DLD1 (cell line): ENCODE measurements at regions not wholly inside any gene's neighbourhood (a gene's known extent, or its start where the extent isn't known, plus 50 kb on each side); places are given as distances from the start of the nearest gene placed in this dataset.

Experiments used
- in situ Hi-C: cut with HindIII; loops from 2 replicates; pipeline ENCODE4 v1.10.0; 2017; ENCODE audit warnings: low sequenced_read_pairs

DNA sequence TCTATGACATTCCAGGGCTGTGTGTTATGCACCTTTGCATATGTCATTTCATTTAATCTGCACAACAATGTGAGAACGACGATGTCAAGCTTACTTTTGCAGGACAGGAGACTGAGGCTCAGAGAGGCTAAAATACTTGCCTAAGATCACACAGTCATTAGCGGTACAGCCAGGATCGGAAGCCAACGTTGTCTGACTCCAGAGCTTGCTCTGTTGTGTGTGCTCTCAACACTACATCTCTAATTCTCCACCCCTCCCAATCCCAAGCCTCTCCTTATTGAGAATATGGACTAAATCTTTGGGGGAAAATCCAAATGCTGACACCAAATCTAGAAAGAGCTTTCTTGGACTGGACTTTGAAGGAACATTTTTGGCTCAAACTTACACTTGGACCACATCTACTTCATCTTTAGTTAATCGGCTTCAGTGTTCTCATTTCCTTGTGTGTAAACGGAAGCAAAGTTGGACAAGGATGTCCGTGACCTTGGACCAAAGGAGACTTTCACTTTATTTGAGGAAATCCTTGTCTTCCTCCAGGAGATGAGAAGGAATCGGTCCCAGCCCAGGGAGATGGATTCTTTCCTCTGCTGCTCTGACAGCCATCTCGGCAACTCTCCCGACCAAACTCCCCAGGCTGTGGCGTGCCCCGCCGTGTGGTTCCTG is 242.4 kb downstream of the LPIN1 start:
- in situ Hi-C loops = no loop called here

DNA sequence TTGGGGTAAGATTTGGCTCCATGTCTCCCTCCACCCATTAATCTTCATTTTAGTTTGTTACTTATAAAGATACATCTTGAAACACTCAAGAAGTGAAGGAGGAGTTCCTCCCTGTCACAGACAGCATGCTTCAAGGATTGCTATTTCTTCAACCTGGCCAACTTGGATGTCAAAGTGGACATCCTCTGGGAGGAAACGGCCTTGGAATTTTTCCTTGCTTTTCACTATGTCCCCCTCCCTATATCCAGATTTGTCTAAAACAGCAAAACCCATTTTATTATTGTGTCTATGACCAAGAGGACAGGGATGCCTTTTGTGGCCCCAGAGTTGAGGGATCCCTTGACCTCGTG is 242.9 kb downstream of the LPIN1 start:
- in situ Hi-C loops = no loop called here

DNA sequence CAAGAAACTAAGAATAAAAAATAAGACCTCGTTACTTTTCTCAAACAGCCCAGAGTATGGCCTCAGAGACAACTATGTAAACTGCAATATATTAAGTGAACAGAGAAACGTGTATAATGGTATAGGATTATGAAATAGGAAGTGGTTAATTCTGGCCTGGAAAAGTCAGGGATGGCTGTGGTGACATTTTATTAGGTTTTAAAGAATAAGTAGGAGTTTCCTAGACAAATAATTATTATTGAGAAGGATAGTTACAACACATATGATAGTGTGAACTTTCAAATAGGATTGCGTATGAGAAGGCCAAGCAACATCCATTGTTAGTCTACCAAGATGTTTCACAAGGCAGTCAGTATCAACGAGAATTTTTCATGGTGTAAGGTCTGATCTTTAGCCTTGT is 244.1 kb downstream of the LPIN1 start:
- in situ Hi-C loops = no loop called here

- in situ Hi-C loops = no loop called here
Observed at GRCh38 chr2:11993749-11994148, 247.3 kb downstream of the LPIN1 start.

- in situ Hi-C loops = no loop called here
Observed at GRCh38 chr2:11995456-11995855, 249.0 kb downstream of the LPIN1 start.

DNA sequence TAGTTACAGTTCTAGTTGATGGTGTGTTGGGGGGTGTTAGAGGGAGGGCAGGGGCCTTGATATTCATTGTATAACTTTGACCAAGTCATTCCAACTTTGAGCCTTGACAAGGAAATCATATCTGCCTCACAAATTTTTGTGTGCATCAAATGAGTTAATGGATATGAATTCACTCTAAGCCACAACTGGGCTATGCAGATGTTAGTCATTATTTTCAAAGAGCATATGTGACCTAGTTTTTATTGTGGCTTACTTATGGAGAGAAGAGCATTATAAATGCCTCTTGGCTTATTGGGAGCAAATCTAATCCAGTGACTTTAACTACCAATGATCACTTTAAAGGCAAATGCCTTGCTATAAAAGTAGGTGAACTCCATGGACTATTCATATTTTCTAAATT is 250.2 kb downstream of the LPIN1 start:
- in situ Hi-C loops = no loop called here

GRCh38 chr2:11997142-11997541 is 250.7 kb downstream of the LPIN1 start:
- in situ Hi-C loops = no loop called here

GRCh38 chr2:11998218-11998617 is 251.8 kb downstream of the LPIN1 start:
- in situ Hi-C loops = no loop called here

DNA sequence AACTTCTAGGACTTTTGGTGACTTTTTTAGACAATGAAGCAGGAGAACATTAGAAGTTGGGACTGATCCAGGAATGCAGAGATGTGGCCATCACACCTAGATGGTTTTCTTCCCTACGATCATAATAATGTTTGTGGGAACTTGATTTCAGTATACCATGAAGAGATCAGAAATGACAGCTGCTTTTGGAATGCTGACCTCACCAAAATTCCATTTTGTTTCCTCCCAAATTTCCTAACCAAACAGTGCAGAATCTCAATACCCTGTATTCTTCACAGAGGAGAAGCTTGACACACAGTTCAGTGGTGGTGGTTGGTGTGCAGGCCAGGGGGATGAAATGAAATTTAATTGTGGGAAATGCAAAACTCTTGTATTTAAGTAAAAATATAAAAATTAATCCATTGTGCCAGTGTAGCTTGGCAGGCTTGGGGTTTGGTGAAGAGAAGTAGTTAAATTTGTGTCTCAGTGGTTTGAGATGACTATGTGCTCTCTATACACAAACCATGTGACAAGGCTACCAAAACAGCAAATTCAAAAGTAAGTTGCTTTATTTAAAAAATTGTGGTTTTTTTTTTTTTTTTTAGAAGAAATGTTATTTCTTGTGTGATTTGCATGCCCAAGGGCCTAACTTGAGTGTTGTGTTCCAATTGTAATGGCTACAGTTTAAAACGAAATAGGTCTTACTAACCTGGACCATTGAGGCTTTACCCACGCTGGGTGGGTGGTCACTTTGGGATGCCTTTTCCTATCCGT is 252.4 kb downstream of the LPIN1 start:
- in situ Hi-C loops = no loop called here

GRCh38 chr2:12001621-12002020 is 255.2 kb downstream of the LPIN1 start:
- in situ Hi-C loops = no loop called here

DNA sequence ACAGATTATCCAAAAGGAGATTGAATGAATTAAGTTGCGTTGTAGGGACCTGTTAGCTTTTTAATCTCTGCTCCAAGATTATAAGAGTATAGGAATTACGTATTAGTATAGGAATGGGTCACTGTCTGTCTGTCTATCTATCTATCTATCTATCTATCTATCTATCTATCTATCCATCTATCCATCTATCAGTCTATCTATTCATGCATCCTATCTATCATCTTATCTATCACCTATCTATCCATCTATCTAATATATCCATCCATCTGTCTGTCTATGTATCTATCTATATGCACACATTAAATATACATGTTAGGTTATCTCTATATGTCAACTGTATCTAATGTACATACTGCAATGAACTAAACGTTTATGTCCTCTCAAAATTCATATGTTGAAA is 255.8 kb downstream of the LPIN1 start:
- in situ Hi-C loops = no loop called here

- in situ Hi-C loops = no loop called here
Observed at GRCh38 chr2:12004713-12005112, 258.3 kb downstream of the LPIN1 start.

DNA sequence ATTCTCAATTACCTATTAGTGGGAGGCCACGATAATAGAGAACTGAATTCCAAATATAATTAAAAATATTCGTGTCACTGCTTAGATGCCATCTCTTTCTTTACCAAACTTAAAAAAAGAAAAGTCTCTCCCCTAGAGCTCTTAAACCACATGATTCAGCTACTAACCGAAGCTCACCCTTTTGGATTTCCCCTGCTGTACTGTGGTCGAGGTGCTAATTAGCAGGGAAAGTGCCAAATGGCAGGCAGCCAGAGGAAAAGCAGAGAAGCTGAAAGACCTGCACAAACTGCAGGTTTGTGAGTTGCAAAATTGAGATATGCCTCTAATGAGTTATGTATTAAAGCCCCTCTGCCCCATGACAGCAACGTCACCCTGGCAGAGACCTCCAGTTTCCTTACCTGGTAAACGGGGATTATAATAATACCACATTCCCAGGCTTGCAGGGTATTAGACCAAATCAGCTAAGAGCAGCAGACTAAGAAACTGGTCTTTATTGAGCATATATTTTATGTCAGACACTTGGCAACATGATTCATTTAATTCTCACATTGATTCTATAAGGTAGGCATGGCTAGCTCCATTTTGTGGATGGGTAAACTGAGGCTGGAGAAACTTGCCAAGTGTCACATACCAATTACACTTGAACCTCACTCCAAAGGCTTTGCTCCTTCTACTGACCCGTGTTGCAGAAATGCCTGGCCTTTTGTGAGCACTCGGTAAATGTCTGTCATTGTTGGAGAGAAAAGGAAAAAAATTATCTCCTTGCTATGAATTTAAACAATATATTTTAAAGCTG is 259.7 kb downstream of the LPIN1 start:
- in situ Hi-C loops = no loop called here

DNA sequence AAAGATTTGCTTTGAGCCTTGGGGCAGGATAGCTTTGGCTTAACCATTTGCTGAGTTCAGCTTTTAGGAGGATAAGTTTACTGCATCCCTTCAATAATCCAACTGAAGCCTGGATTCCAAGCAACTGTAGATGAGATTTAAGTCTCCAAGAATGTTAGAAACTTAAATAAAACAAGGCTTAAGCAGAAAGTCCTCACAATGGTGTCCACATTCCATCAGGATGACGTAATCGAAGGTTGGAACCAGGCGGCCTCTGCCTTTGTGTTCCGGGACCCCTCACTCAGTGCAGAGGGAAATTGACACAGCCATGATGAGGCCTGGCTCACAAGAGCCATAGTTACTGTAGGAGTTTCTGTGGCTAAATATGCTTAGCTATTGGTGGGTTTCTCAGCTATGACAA is 260.4 kb downstream of the LPIN1 start:
- in situ Hi-C loops = no loop called here

GRCh38 chr2:12007282-12007681 is 260.9 kb downstream of the LPIN1 start:
- in situ Hi-C loops = no loop called here

GRCh38 chr2:12008425-12009061 is 262.1 kb downstream of the LPIN1 start:
- in situ Hi-C loops = no loop called here

GRCh38 chr2:12009323-12009905 is 263.0 kb downstream of the LPIN1 start:
- in situ Hi-C loops = no loop called here

GRCh38 chr2:12010059-12010458 is 263.6 kb downstream of the LPIN1 start:
- in situ Hi-C loops = no loop called here

GRCh38 chr2:12010779-12011178 is 264.3 kb downstream of the LPIN1 start:
- in situ Hi-C loops = no loop called here

DNA sequence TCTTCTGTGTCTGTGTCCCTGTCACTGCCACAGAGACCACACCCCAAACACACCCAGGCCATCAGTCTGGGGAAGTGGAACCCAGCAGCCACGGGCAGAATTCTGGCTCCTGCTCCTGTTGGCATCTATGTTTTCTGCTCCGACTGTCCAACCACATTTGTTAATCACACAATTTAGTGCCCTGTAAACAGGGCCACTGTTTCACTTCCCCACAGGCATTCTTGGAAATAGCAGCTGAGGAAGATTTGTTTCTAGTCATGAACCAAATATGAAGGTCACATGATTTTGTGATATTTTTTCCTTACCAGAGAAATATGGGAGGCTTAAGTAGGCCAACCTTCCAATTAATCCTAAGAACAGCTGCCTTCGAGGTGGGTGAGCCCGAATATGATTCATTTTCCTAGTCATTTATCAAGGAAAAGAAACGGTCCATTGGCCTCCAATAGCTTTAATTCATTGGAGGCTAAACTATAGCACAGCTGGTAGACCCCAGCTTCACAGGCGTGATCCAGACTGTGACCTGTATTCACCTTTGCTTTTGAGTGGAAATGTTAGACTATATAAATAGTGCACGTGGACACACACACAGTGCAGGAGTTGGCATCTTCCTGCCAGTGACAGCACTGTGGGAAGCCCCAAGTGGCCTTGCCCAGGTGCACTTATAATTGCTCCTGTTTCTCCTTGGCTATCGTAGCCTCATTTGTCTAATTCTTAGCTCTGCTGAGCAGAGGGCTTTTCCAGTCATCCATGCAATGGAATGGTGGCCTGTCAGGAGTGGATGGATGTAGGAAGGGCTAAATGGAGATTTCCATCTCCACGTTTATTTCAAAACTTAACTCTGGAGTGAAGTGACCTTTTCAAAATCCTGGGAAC is 267.9 kb downstream of the LPIN1 start:
- in situ Hi-C loops = no loop called here
